ENCODE measurements at regions not wholly inside any gene's neighbourhood (a gene's known extent, or its start where the extent isn't known, plus 50 kb on each side); places are given as distances from the start of the nearest gene placed in this dataset.

DNA sequence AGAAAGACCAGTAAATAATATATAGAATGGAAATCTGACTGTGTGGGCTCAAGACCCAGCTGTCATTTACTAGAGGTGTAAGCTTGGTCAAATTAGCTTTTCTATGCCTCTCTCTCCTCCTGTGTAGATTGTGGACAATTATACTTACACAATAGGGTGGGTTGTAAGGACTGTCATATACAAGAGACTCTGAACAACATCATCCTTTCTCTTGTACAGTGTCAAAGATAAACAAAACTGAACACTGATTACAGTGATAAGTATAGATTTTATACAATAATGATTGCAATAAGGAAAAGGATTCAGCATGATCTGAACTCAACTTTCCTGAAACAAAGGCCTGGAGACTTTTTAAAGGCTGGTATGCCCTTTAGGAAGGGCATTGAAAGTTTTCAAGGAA lies 429.2 kb upstream of the HS3ST1 start:
- no peak for TF ChIP-seq SIN3A (IDR thresholded peaks at IDR 0.05; ENCODE audit: borderline replicate concordance, low read depth, low read length)
- TF ChIP-seq, protein P1, sequence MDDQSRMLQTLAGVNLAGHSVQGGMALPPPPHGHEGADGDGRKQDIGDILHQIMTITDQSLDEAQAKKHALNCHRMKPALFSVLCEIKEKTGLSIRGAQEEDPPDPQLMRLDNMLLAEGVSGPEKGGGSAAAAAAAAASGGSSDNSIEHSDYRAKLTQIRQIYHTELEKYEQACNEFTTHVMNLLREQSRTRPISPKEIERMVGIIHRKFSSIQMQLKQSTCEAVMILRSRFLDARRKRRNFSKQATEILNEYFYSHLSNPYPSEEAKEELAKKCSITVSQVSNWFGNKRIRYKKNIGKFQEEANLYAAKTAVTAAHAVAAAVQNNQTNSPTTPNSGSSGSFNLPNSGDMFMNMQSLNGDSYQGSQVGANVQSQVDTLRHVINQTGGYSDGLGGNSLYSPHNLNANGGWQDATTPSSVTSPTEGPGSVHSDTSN (IDR thresholded peaks at IDR 0.05), result no peak
- TF ChIP-seq, protein P2, sequence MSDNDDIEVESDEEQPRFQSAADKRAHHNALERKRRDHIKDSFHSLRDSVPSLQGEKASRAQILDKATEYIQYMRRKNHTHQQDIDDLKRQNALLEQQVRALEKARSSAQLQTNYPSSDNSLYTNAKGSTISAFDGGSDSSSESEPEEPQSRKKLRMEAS (IDR thresholded peaks at IDR 0.05; ENCODE audit: low read depth), result no peak
